Glutamatergic neuron (in vitro differentiated cells): ENCODE measurements at regions not wholly inside any gene's neighbourhood (a gene's known extent, or its start where the extent isn't known, plus 50 kb on each side); places are given as distances from the start of the nearest gene placed in this dataset.

ENCODE experiments used
- DNase-seq: peaks from one replicate; pipeline ENCODE4 v3.0.0; 2022
- H3K27ac Mint-ChIP-seq: one replicate; pipeline ENCODE4 v1.8.0; 2020; ENCODE audit warnings: mild to moderate bottlenecking, mixed read lengths, inconsistent platforms; ENCODE audit not compliant: unreplicated experiment
- H3K27me3 Mint-ChIP-seq: one replicate; pipeline ENCODE4 v1.8.0; 2020; ENCODE audit warnings: mild to moderate bottlenecking, moderate library complexity, mixed read lengths, inconsistent platforms; ENCODE audit not compliant: unreplicated experiment
- H3K36me3 Mint-ChIP-seq: one replicate; pipeline ENCODE4 v1.8.0; 2020; ENCODE audit warnings: mild to moderate bottlenecking, mixed read lengths, inconsistent platforms; ENCODE audit not compliant: unreplicated experiment
- H3K4me1 Mint-ChIP-seq: one replicate; pipeline ENCODE4 v1.8.0; 2020; ENCODE audit warnings: mild to moderate bottlenecking, low read depth, mixed read lengths, inconsistent platforms; ENCODE audit not compliant: unreplicated experiment
- H3K4me3 Mint-ChIP-seq: one replicate; pipeline ENCODE4 v1.8.0; 2020; ENCODE audit warnings: mild to moderate bottlenecking, mixed read lengths, inconsistent platforms; ENCODE audit not compliant: unreplicated experiment
- H3K9me3 Mint-ChIP-seq: one replicate; pipeline ENCODE4 v1.8.0; 2020; ENCODE audit warnings: mild to moderate bottlenecking, moderate library complexity, mixed read lengths, inconsistent platforms; ENCODE audit not compliant: unreplicated experiment
- CTCF ChIP-seq: fragments of 200-600 bp; sonication (generic); IDR thresholded peaks from one replicate; pipeline ENCODE4 v1.5.0; 2021; ENCODE audit not compliant: partially characterized antibody, unreplicated experiment

GRCh38 chr22:48941903-48942575 lies 885.6 kb downstream of the BRD1 start:
- Mint-ChIP-seq H3K4me1 (no peaks in the 10 kb centered on the region), H3K27me3 (peaks cover 8% of the 10 kb centered on the region), H3K27ac (no peak overlapping the region), H3K36me3 (peaks cover 5% of the 10 kb centered on the region), H3K4me3 (no peak overlapping the region), H3K9me3 (peaks cover 31% of the 10 kb centered on the region)
- no peak for TF ChIP-seq CTCF
- no peak for DNase-seq

- no peak for DNase-seq
- no peak overlapping the region for H3K4me3 Mint-ChIP-seq
Observed at GRCh38 chr22:48941033-48941902, 886.4 kb downstream of the BRD1 start.

GRCh38 chr22:48940266-48941032 lies 887.2 kb downstream of the BRD1 start:
- DNase-seq = no peak
- no peak overlapping the region for H3K27ac Mint-ChIP-seq

More at GRCh38 chr22:48941033-48941902, 886.4 kb downstream of the BRD1 start:
- H3K9me3 Mint-ChIP-seq = peaks cover 26% of the 10 kb centered on the region
- no peak overlapping the region for H3K27ac Mint-ChIP-seq
- no peaks in the 10 kb centered on the region for H3K4me1 Mint-ChIP-seq
- H3K27me3 Mint-ChIP-seq = peaks cover 8% of the 10 kb centered on the region
- TF ChIP-seq CTCF = no peak
- H3K36me3 Mint-ChIP-seq = peaks cover 5% of the 10 kb centered on the region

GRCh38 chr22:48939441-48940265 lies 888.0 kb downstream of the BRD1 start:
- TF ChIP-seq CTCF = no peak
- no peaks in the 10 kb centered on the region for H3K4me1 Mint-ChIP-seq
- H3K27ac Mint-ChIP-seq = no peak overlapping the region
- peaks cover 9% of the 10 kb centered on the region for H3K36me3 Mint-ChIP-seq
- DNase-seq = no peak
- H3K9me3 Mint-ChIP-seq = peaks cover 28% of the 10 kb centered on the region
- H3K4me3 Mint-ChIP-seq = no peak overlapping the region
- H3K27me3 Mint-ChIP-seq = peaks cover 5% of the 10 kb centered on the region

More at GRCh38 chr22:48940266-48941032, 887.2 kb downstream of the BRD1 start:
- Mint-ChIP-seq H3K36me3 (peaks cover 5% of the 10 kb centered on the region), H3K9me3 (peaks cover 30% of the 10 kb centered on the region), H3K4me3 (no peak overlapping the region), H3K4me1 (no peaks in the 10 kb centered on the region), H3K27me3 (peaks cover 8% of the 10 kb centered on the region)
- no peak for TF ChIP-seq CTCF
